NT2/D1 (cell line): ENCODE measurements at regions not wholly inside any gene's neighbourhood (a gene's known extent, or its start where the extent isn't known, plus 50 kb on each side); places are given as distances from the start of the nearest gene placed in this dataset.

Experiments
- DNase-seq: peaks from one replicate; pipeline ENCODE4 v3.0.0-alpha.2; 2011; ENCODE audit warnings: low read depth, low spot score
- H3K27me3 ChIP-seq: 2 replicates; pipeline ENCODE4 v1.6.0; 2011; ENCODE audit warnings: mild to moderate bottlenecking; ENCODE audit not compliant: insufficient read length, insufficient read depth
- H3K36me3 ChIP-seq: 2 replicates; pipeline ENCODE4 v1.6.1; 2011; ENCODE audit warnings: mild to moderate bottlenecking, low read length, mixed read lengths; ENCODE audit not compliant: insufficient read depth, insufficient read length
- H3K4me1 ChIP-seq: 2 replicates; pipeline ENCODE4 v1.5.1; 2011; ENCODE audit not compliant: insufficient read depth, insufficient read length
- H3K4me3 ChIP-seq: 2 replicates; pipeline ENCODE4 v1.5.1; 2011; ENCODE audit warnings: low read depth; ENCODE audit not compliant: insufficient read length
- H3K9ac ChIP-seq: 2 replicates; pipeline ENCODE4 v1.6.0; 2011; ENCODE audit warnings: low read depth; ENCODE audit not compliant: insufficient read length
- H3K9me3 ChIP-seq: 2 replicates; pipeline ENCODE4 v1.5.1; 2011; ENCODE audit warnings: mild to moderate bottlenecking, low read length; ENCODE audit not compliant: insufficient read depth
- SUZ12 ChIP-seq: IDR thresholded peaks from 2 replicates; pipeline ENCODE4 v1.6.1; 2011; ENCODE audit not compliant: insufficient read length, insufficient read depth; ENCODE audit errors: extremely low read depth
- YY1 ChIP-seq: IDR thresholded peaks from 2 replicates; pipeline ENCODE4 v1.6.1; 2011; ENCODE audit not compliant: insufficient read length, insufficient read depth
- ZNF274 ChIP-seq: IDR thresholded peaks from 2 replicates; pipeline ENCODE4 v1.6.1; 2011; ENCODE audit warnings: mild to moderate bottlenecking, low read depth, low read length

GRCh38 chr6:112991912-112992311 is 644.8 kb downstream of the RFPL4B start:
- no peak for DNase-seq
- Histone ChIP-seq H3K4me1 (no peaks in the 10 kb centered on the region), H3K27me3 (no peaks in the 10 kb centered on the region), H3K36me3 (no peaks in the 10 kb centered on the region), H3K9me3 (no peaks in the 10 kb centered on the region), H3K9ac (no peak overlapping the region), H3K4me3 (no peak overlapping the region)
- TF ChIP-seq ZNF274 (no peak), YY1 (no peak), SUZ12 (no peak)

DNA sequence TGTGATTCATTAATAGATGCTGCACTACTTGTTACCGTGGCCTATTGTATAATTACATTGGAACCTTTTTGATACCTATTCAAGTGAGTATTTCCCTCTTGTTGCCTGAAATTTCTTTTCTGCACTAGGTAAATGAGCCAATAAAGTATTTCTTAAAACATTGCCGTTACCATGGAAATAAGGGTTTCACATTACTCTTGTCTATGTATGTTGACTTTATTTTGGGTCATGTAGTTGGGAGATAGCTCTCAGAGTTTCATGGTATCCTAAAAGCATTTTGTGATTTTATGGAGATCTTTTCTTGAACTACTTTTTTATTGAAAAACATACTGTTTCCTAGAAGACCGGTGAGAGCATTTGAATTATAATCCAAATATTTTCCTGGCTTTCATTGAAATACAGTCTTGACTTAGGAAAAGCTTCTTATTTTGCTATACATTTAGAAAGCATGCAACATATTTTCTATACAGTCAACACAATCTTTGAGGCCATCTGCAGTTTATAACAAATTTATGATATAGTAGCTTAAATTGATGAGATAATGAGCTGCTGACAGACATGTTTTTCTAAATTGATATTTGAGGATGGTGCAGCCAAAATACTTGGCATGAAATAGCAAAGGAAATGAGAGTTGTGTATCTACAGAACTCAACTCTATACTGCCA is 650.4 kb downstream of the RFPL4B start:
- no peaks in the 10 kb centered on the region for H3K36me3 ChIP-seq
- H3K9ac ChIP-seq = no peak overlapping the region
- H3K9me3 ChIP-seq = no peaks in the 10 kb centered on the region
- no peak for DNase-seq
- no peak overlapping the region for H3K4me3 ChIP-seq
- no peaks in the 10 kb centered on the region for H3K4me1 ChIP-seq
- H3K27me3 ChIP-seq = no peaks in the 10 kb centered on the region
- TF ChIP-seq SUZ12 (no peak), ZNF274 (no peak), YY1 (no peak)

- Histone ChIP-seq H3K36me3 (no peaks in the 10 kb centered on the region), H3K9me3 (no peaks in the 10 kb centered on the region), H3K9ac (no peak overlapping the region), H3K4me1 (no peaks in the 10 kb centered on the region), H3K27me3 (no peaks in the 10 kb centered on the region), H3K4me3 (no peak overlapping the region)
- TF ChIP-seq SUZ12 = no peak
- no peak for TF ChIP-seq ZNF274
- no peak for TF ChIP-seq YY1
- no peak for DNase-seq
Measured at GRCh38 chr6:113004054-113004453, 656.9 kb downstream of the RFPL4B start.

- TF ChIP-seq ZNF274 (no peak), SUZ12 (no peak), YY1 (no peak)
- H3K9me3 ChIP-seq = no peaks in the 10 kb centered on the region
- H3K27me3 ChIP-seq = no peaks in the 10 kb centered on the region
- H3K36me3 ChIP-seq = no peaks in the 10 kb centered on the region
- DNase-seq = no peak
- no peaks in the 10 kb centered on the region for H3K4me1 ChIP-seq
- no peak overlapping the region for H3K9ac ChIP-seq
- no peak overlapping the region for H3K4me3 ChIP-seq
Measured at GRCh38 chr6:113004470-113005270, 657.5 kb downstream of the RFPL4B start.

DNA sequence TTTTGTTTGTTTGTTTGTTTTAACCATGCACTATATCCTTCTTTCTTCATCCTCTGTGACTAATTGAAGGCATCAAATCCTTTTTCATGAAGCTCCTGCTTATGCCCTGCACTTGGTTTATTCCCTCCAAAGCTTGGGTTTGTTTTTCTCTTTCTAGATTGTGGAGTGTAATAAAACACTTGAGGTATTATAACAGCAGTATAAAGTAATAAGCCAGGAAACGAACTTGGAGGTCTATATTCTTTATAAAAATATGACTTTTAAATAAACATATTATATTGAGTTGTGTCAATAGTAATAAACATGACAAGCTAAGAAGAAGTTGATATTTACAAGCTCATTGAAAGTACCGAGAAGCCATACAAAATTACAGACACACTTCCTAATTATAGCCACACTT is 659.4 kb downstream of the RFPL4B start:
- Histone ChIP-seq H3K4me1 (no peaks in the 10 kb centered on the region), H3K9ac (no peak overlapping the region)

DNA sequence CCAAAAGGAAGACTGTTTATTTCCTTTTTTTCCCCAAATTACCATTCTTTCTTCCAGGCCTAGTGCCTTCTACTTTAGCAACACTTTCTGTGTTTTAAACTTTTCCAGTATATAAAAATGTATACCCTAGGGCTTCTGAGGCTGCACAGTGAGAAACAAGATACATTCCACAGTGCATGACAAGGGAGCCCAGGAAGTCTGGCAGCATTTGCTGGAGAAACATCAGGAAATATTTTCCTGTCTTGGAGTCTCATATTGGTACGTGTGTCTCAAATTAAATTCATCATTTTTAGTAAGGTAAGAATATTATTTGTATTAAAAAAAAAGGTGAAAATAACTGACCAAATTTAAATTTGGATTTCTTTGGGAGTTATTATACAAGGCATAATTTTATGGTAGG is 662.6 kb downstream of the RFPL4B start:
- Histone ChIP-seq H3K36me3 (no peaks in the 10 kb centered on the region), H3K9me3 (no peaks in the 10 kb centered on the region), H3K9ac (no peak overlapping the region), H3K4me3 (no peak overlapping the region), H3K4me1 (no peaks in the 10 kb centered on the region), H3K27me3 (no peaks in the 10 kb centered on the region)
- DNase-seq = no peak
- TF ChIP-seq SUZ12 (no peak), ZNF274 (no peak), YY1 (no peak)

More for the DNA sequence above, 659.4 kb downstream of the RFPL4B start:
- Histone ChIP-seq H3K4me3 (no peak overlapping the region), H3K9me3 (no peaks in the 10 kb centered on the region), H3K36me3 (no peaks in the 10 kb centered on the region), H3K27me3 (no peaks in the 10 kb centered on the region)
- DNase-seq = no peak
- TF ChIP-seq ZNF274 = no peak
- TF ChIP-seq YY1 = no peak
- TF ChIP-seq SUZ12 = no peak

DNA sequence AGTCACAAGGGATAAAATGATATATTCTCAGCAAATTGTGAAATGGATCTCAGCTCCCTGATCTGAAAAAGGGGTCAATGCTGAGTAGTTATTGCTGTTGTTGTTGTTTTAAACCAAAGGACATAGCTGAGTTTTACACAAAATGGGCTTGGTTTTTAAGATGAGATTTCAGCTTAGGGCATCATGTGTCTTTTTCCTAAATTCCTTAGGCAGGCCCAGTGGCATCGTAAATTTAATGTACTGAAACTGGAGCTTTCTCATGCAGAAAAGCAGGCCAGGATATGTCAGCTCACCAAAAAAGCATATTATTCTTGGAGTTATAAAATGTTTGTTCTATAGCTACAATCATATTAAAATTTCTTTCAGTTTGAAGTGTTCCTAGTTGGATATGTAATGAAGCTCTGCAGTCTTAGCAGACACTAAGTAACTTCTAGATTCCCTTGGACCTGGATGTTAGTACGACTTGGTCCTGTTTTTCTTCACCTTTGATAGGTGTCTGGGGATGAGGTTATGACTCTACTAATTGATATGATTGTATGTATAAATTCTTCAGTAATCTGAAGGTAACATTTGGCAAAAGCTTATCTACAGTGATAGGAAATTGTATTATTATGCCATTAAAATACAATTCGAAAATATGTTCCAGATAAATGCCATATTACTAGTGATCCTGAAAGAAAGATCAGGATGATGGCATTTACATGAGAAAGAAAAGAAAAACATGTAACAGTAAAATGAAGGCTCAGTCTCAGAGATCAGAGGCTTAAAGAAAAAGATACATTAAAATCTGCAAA is 663.3 kb downstream of the RFPL4B start:
- Histone ChIP-seq H3K36me3 (no peaks in the 10 kb centered on the region), H3K4me3 (no peak overlapping the region), H3K9me3 (no peaks in the 10 kb centered on the region), H3K27me3 (no peaks in the 10 kb centered on the region), H3K9ac (no peak overlapping the region), H3K4me1 (no peaks in the 10 kb centered on the region)
- no peak for DNase-seq
- TF ChIP-seq ZNF274 = no peak
- TF ChIP-seq YY1 = no peak
- no peak for TF ChIP-seq SUZ12
